GM18519 (cell line): ENCODE measurements at regions not wholly inside any gene's neighbourhood (a gene's known extent, or its start where the extent isn't known, plus 50 kb on each side); places are given as distances from the start of the nearest gene placed in this dataset.

Source experiments
- ATAC-seq: cut with Tn5 transposase; IDR thresholded peaks from one replicate; pipeline ENCODE4 v1.9.1; 2021; ENCODE audit warnings: mild to moderate bottlenecking, moderate library complexity; ENCODE audit not compliant: unreplicated experiment, low FRiP score

DNA sequence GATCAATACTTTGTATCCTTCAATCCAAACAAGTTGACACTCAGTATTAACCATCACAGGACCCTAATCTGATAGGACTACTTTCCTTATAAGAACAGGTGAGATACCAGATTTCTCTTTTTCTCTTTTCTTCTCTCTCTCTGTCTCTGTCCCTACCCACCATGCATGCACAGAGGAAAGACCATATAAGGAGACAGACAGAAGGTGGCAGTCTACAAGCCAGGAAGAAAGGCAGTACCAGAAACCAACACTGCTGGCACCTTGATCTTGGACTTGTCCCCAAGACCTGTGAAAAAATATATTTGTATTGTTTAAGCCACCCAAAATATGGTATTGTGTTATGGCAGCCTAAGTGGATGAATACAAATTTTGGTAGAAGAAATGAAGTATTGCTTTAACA lies 156.2 kb upstream of the KCNH7 start:
- ATAC-seq: no peak

DNA sequence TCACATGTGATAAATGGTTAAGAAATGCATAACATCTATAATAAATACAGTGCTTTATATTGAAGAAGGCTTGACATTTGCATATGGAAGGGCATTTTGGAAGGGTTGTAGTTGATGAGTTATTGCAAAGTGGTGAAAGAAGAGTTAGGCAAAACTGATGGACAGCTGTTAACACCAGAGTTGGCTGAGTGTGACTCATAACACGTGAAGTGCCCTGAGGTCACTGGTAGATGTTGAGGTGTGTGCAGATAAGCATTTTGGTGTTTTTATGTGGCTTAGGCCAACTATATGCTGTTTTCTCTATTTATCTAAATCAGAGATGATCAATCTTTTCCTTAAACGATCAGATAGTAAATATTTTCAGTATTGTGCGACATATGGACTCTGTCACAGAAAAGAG lies 154.3 kb upstream of the KCNH7 start:
- ATAC-seq: no peak

- no peak for ATAC-seq
Measured at GRCh38 chr2:162989507-162989906, 150.9 kb upstream of the KCNH7 start.

DNA sequence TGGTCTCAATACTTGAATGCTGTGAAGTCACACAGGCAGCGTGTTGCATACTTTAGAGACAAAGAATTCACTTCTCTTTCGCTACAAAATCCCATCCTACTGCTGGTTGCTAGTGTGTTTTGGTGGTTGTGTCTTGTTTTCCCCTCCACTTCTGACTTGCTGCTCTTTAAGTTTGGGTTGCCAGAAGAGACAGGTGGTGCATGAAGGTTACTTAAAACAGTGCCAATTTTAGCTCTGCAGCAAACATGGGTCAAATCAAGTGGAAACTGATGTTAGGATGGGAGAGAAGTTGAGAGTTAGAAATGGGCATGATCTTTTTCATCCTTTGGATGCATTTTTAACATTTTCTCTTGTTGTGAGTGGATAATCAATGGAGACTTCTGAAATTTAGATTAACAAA lies 136.2 kb upstream of the KCNH7 start:
- no peak for ATAC-seq

GRCh38 chr2:162972383-162972782 lies 133.8 kb upstream of the KCNH7 start:
- ATAC-seq: peak; percentile 61

- ATAC-seq: no peak
Measured at GRCh38 chr2:162968306-162968705, 129.7 kb upstream of the KCNH7 start.

GRCh38 chr2:162967811-162968210 lies 129.2 kb upstream of the KCNH7 start:
- ATAC-seq: no peak

DNA sequence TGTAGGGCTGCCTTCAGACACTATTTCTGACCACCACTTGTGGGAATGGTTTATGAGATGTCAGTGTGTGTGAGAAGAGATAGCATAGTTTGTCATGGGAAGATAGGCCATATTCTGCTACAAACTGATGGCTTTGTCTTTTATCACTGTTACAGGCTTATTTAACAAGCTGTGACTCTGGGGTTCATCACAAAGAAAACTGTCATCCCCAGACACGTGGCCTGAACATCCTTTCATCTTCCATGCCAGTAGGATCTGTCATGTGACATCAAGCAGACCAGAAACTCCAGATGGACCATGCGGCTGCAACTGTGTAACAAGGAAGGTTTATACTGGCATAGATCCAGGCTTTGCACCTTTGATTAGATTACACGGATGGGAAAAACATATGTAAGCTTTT lies 128.6 kb upstream of the KCNH7 start:
- ATAC-seq: no peak

DNA sequence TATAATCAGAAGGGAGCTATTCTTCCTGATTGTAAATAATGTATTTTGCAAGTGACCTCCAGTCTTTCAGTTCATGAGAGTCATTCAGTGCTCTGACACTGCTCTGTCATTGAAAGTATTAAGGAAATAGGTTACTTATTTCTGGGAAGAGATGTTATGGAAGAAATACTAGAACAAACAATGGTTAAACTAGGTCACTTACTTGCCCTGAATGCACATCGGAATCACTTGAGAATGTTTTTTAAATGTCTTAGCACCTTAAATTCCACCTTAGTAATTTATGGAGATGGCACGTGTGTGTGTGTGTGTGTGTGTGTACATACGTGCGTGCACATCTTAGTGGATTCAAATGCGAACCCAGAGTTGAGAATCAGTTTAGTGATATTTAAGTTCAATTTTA lies 126.6 kb upstream of the KCNH7 start:
- no peak for ATAC-seq

DNA sequence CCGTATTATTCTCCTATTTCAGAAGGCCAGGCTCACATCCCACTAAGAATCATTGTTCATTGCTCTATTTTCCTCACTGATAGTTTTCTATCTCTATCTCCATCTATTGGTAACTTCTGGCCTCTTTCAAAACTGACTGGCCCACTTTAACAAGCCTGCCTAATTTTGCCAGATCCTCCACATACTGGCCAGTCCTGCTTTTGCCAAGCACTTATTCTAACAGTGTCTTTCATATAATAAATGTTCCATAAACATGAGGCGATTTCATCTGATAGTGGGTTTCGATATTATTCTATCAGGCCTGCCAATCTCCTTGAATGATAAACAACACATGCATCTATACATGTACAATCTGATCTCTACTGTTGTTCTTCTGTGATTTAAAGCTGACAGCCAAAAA lies 125.9 kb upstream of the KCNH7 start:
- no peak for ATAC-seq

GRCh38 chr2:162963156-162963555 lies 124.6 kb upstream of the KCNH7 start:
- no peak for ATAC-seq

DNA sequence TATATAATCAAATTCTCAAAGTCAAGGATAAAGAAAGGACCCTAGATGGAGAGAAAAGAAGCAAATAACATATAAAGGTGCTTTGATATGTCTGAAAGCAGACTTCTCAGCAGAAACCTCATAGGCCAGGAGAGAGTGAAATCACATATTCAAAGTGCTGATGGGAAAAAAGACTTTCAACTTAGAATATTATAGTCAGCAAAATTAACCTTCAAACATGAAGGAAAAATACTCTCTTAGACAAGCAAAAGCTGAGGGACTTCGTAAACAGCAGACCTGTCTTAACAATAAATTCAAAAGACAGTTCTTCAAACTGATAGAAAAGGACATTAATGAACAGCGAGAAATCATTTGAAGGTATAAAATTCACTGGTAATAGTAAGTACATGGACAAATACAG lies 107.2 kb upstream of the KCNH7 start:
- no peak for ATAC-seq

GRCh38 chr2:162938387-162938786 lies 99.8 kb upstream of the KCNH7 start:
- ATAC-seq: no peak

DNA sequence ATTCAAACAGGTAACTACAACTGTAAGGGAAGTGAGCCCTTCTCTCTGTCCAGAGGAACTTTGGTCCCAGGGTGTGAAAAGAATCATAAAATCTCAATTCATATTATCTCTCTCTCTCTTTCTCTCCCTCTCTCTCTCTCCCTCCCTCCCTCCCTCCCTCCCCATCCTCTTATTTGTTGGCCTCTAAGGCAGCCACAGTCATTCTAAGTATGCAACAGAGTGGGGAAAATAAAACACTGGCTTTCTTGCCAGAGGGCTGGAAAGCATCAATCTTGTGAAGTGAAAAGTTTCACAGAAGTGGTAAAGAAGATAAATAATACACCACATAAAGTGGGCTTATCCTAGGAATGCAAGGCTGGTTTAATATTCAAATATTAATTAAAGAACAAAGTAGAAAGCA lies 95.6 kb upstream of the KCNH7 start:
- ATAC-seq: no peak

- ATAC-seq: no peak
Measured at GRCh38 chr2:162932416-162932815, 93.8 kb upstream of the KCNH7 start.

GRCh38 chr2:162929571-162929970 lies 91.0 kb upstream of the KCNH7 start:
- ATAC-seq: no peak

DNA sequence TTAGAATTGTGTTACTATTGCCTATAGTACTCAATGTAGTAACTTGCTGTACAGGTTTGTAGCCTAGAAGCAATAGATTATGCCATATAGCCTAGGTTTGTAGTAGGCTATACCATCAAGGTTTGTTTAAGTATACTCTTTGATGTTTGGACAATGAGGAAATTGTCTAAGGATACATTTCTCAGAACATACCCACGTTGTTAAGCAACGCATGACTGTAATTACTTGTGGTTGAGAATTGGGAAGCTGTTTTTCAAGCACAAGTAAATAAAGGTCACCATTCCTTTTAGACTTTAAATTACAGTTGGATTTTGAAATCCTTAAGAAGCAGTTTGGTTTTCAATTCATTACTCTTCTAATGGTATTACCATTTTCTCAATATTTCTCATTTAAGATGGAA lies 89.8 kb upstream of the KCNH7 start:
- no peak for ATAC-seq

- ATAC-seq: no peak
Measured at GRCh38 chr2:162926907-162927306, 88.3 kb upstream of the KCNH7 start.

GRCh38 chr2:162926501-162926900 lies 87.9 kb upstream of the KCNH7 start:
- no peak for ATAC-seq

- ATAC-seq: no peak
Measured at GRCh38 chr2:162925595-162925994, 87.0 kb upstream of the KCNH7 start.

- no peak for ATAC-seq
Measured at GRCh38 chr2:162919111-162919510, 80.5 kb upstream of the KCNH7 start.

- ATAC-seq: no peak
Measured at GRCh38 chr2:162917626-162918025, 79.1 kb upstream of the KCNH7 start.

GRCh38 chr2:162916286-162916801 lies 77.8 kb upstream of the KCNH7 start:
- ATAC-seq: no peak
